Stimulated activated CD4-positive, alpha-beta T cell treated with anti-CD3 and anti-CD28 coated beads, Interleukin-2, amount 100 ng/mL, for 48 hours (primary cell): ENCODE measurements at regions not wholly inside any gene's neighbourhood (a gene's known extent, or its start where the extent isn't known, plus 50 kb on each side); places are given as distances from the start of the nearest gene placed in this dataset.

Experiments
- DNase-seq, 2 donors: peaks; one replicate each; pipeline ENCODE4 v3.0.0-alpha.2; 2020

DNA sequence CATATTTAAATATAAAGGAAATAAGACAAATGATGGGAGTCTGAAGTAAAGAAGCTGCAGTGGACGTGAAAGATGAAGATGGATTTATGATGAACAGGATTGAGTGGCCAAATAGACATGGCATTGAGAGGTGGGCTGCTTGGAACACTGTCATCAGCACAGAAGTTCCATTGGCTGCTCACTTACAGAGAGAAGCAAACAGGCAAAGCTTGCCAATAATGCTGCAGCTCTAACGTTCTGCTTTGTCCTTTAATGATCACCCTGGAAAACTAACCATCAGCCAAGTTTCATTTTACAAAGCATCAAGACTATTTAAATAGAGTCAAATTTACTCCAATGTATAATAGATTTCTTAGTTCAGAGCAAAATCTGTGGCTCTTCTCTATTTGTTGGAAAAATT, 721.4 kb downstream of the TMTC2 start:
- DNase-seq, result no peak

DNA sequence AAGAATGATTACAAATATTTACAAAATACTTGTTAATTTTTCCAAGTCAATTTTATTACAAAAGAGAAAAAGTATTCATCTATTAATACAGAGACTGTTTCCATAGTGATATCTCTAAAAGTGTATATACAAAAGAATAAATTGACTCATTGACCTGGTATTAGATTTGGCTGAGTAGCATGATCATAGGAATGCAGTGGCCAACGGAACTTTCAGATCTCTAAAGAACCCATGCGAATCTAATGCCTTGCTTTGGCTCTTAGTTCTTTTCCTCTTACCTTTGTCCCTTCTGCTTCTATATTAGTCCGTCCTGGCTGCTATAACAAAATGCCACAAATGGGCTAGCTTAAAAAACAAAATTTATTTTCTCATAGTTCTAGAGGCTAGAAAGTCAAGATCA, 717.8 kb downstream of the TMTC2 start:
- DNase-seq, result no peak

- no peak for DNase-seq
Observed at GRCh38 chr12:83390186-83390585, 703.5 kb downstream of the TMTC2 start.

GRCh38 chr12:83389237-83389996, 702.7 kb downstream of the TMTC2 start:
- DNase-seq, result no peak

- no peak for DNase-seq
Observed at GRCh38 chr12:83388551-83388950, 701.8 kb downstream of the TMTC2 start.

- DNase-seq, result no peak
Observed at GRCh38 chr12:83386527-83387264, 700.0 kb downstream of the TMTC2 start.

- no peak for DNase-seq
Observed at GRCh38 chr12:83378186-83378727, 691.6 kb downstream of the TMTC2 start.

DNA sequence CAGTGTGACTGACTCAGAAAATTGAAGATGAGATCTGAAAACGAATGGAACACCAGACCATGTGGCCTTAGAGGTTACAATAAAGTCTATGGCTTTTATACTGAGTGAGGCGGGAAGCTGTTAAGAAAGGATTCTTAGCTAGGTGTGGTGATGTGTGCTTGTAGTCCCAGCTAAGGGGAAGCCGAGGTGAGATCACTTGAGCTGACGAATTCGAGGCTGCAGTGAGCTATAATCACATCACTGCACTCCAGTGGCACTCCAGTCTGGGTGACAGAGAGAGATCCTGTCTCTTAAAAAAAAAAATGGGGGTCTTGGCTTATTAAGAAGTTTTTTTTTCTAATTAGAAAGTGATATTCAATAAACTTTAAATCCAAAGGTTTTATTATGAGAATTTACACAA, 678.6 kb downstream of the TMTC2 start:
- DNase-seq, result no peak

DNA sequence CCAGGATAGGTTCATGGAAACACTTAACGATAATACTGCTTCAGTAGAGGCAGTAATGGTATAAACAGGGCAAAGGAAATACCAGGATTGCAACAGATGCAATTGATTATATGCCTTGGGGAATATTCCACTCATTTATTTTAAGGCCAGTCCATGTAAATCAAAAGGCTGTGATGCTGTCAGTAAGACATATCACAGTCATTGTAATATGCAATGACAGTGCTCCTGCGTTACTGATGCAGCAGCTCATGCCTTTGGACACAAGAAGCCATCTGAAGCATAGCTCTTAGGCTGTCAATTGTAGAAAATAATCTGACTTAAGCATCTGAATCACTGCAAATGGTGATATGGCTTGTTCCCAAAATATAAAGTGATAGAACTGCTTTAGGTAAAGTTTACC, 674.8 kb downstream of the TMTC2 start:
- no peak for DNase-seq

DNA sequence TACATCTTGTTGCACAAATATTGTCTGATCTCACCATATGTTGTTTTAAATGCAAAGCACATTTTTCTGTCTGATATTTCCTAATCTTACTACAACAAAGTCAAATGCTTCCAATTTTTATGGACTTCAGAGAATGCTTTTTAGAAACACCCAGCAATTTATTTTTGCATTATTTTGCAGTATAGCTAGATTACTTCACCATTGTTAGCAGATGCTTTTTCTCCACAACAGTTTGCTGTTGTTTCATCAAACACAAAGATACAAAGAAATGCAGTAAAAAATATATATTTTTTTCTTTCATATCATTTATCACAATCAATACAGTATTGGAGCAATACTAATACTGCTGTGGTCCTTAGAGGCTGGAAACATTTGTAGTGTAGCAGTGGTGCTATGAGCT, 674.4 kb downstream of the TMTC2 start:
- DNase-seq, result no peak

GRCh38 chr12:83349907-83350611, 663.4 kb downstream of the TMTC2 start:
- DNase-seq, result no peak

DNA sequence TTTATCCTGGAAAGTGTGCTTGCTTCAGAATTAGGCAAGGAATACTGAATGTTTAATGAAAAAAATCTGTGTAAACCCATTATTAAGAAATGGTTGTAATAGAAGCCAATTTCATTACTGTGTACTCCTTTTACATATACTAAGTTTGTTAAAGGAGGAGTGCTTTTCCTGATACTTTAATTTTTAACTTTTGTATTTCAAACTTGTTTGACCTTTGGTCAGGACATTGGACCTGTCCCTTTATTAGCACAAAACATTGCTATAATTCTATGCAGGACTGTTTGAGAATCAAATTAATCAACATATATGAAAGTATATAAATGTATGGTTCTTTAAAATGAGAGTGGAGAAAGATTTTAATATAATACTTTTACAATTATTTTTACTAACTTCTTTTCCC, 659.6 kb downstream of the TMTC2 start:
- DNase-seq, result no peak

DNA sequence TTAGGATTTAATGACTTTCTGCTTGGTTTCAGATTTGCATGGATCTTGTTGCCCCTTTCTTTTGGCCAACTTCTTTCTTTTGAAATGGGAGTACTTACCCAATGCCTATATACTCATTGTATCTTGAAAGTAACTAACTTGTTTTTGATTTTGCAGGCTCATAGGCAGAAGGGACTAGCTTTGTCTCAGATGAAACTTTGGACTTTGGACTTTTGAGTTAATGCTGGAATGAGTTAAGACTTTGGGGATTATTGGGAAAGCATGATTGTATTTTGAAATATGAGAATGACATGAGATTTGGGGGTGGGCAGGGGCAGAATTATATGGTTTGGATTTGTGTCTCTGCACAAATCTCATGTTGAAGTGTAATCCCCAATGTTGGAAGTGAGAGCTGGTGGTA, 657.1 kb downstream of the TMTC2 start:
- DNase-seq, result no peak

DNA sequence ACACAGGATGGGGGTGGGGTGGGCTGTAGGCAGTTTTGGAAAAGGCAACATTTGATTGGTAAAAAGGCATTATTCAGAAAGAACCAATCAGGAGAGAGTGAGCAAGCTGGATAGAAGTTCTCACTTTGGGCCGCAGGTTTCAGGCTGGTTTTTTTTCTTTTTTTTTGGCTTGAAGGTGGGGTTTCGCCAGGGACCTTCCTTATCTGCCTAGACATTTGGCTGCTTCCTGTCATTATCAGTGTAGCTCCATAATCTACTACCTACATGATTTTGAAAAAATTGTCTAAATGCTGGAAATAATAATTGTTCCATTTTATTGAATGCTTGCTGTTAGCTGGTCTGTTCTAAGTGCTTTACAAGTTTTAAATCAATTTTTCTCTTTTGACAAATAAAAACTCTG, 649.0 kb downstream of the TMTC2 start:
- DNase-seq, result no peak

DNA sequence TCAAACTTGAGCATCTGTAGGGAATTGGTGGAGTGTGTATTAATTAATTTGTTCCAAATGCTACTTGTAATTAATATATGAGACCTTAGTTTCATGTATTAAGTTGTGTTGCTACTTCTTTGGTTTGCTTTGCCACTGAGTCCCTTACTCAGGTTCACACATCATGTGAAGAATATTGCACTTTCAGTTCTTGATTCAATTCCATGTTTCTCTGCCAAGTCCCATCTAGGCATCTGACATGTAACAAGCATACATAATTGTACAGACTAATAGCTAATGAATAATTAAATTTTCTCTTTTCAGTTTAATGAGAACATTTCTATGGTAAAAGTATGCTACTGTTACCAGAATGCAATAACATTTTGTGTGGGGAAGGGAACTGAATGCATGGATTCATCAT, 640.0 kb downstream of the TMTC2 start:
- DNase-seq, result no peak

- DNase-seq, result no peak
Observed at GRCh38 chr12:83323866-83324265, 637.2 kb downstream of the TMTC2 start.

- no peak for DNase-seq
Observed at GRCh38 chr12:83322809-83323208, 636.1 kb downstream of the TMTC2 start.

GRCh38 chr12:83321971-83322370, 635.3 kb downstream of the TMTC2 start:
- DNase-seq, result no peak

- DNase-seq, result no peak
Observed at GRCh38 chr12:83320350-83320749, 633.6 kb downstream of the TMTC2 start.

DNA sequence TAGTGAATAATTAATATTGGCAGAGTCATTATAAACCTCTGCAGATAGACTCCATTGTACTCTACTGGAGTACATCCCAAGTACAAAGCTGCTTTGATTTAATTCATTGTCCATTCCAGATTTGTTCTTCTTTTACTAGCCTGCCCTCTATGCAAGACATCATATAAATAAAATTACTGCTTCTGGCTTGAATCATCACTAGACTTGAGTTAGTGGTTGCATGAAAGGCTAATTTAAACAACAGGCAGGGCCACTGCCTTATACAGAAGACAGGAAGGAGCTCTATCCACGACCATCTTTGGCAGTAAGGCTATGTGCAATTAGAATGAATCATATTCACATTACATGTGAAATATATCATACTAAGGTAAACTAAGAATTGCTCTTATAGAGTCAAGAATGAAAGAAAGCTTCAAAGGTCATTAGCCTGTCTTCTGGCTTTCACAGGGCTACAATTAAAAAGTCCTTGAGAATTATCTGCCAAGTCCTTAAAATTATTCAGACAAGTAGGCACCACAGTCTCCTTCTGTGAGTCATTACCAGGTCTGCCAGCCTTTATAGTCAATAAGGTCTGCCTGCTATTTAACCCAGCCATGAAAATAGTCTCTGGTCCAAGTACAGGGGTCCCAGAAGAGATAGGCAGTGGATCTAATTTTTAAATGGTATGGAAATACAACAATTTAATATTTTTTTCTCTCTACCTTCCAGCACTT, 631.8 kb downstream of the TMTC2 start:
- DNase-seq, result no peak

GRCh38 chr12:83317595-83317994, 630.9 kb downstream of the TMTC2 start:
- no peak for DNase-seq

DNA sequence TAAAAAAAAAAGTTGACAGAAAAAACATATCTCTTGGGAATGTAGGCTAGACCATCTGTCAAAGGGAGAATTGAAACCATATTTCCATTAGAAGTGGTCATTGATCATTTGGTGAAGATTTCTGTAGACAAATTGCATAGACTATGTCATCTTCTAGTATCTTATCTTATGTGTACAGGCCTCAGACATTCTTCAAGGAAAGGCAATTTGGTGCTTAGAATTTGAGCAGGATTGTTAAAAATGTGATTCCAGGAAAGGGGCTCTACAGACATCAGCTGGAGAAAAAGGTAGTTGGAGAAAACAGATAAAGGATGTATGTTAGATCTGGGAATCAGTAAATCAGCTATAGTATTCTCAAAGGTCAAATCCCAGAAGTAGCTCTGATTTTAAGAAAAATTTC, 627.1 kb downstream of the TMTC2 start:
- DNase-seq, result no peak

DNA sequence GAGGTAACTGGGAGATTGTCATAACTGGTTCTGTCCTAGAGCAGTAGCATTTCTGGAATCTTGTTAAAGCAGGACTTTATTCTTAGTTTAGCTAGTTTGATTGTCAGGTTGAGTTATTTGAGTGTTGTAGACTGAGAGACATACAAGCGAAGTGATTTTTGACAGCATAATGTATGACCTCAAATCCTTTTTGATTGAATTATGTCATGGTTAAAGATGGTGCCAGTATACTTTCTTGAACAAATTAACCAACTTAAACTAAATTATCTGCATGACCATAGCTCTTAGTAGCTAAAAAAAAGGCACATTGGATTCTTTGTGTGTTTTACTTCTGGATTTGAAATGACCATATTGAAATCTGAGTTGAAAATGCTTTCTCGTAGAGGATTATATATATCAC, 626.6 kb downstream of the TMTC2 start:
- no peak for DNase-seq
